HS-27A (cell line): ENCODE measurements at regions not wholly inside any gene's neighbourhood (a gene's known extent, or its start where the extent isn't known, plus 50 kb on each side); places are given as distances from the start of the nearest gene placed in this dataset.

ENCODE experiments used
- DNase-seq: peaks from one replicate; pipeline ENCODE4 v3.0.0-alpha.2; 2012; ENCODE audit warnings: low read depth, missing footprints

DNA sequence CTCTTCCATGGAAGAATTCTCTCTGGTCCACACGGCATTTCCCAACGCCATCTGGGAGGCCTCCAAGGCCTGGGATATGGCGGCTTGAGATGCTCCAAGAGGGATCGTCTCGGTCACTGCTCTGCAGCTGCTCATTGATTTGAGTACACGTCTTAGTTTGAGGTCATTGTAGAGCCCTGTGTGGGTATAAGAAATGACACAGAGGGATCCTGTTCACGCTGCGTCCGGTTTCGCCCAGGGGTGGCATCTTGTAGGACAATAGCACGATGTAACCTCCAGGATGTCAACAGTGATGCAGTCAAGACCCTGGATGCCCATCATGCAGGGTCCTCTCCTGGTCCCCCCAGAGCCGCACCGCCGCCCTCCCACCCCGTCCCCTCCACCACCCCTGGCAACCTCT is 564.6 kb downstream of the BRD1 start:
- no peak for DNase-seq

DNA sequence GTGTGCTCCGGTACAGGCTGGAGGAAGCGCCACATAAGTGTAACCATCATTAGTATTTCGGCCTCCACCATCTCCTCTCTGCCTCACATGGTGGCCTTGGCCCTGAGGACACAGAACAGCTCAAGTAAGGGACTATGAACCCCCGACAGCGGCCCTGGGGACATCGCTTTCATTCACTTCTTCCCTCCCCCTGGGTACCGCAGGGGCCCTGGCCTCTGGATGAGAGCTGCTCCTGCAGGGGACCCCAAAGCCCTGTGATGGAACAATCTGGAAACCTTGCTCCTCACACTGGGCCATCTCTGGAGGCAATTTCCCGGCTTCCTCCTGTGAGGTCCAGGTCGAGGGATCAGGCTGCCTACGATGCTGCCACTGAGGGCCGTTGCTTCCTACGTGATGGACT is 565.5 kb downstream of the BRD1 start:
- DNase-seq, result no peak

DNA sequence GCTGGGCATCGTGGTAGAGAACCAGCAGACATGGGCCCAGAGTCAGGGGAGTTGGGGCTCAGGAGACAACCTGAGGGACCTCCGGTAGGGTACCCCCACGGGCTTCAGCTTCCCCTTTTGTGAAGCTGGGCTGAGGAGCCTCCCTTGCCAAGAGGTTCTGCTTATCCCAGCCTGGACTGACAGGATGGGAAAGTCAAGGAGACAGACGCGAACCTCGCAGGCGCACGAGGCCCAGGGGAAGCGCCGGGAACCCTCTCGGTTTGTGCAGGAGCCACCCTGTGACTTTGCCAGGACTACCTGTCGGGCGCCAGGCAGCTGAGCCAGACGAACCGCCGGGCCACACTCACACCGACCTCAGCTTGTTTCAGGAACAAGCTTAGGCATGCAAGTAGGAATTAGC is 566.1 kb downstream of the BRD1 start:
- DNase-seq, result no peak

DNA sequence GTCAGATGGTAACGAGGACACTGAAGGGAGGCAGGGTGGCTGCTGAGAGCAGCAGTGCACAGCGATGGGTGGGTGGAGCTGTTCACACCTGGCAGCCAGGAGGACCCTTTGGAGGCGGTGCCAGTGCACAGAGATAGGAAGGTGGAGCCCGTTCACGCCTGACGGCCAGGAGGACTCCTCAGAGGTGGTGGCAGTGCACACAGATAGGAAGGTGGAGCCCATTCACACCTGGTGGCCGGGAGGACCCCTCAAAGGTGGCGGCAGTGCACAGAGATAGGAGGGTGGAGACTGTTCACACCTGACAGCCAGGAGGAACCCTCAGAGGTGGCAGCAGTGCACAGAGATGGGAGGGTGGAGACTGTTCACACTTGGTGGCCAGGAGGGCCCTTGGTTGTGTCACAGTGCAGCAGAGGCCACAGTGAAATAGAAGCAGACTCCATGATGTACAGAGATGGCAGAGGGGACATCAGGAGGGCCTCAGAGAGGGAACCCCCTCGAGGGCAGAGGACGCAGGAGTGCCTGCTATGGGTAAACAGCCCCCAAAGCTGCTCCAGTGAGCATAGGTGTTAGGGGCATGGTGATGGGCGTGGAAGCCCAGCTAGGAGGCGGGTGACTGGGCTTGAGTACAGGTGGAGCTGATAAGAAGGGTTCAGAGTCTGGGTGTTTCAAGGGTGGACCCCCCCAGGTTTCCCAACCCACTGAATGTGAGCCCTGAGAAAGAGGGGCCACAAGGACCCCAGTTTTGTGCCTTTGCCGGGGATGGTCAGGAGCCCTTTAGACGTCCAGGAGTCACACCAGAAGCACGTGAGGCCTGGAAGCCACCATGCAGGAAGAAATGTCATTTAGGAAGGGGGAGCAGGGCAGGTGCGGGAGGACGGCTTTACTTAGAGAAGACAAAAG is 566.7 kb downstream of the BRD1 start:
- DNase-seq, result no peak

DNA sequence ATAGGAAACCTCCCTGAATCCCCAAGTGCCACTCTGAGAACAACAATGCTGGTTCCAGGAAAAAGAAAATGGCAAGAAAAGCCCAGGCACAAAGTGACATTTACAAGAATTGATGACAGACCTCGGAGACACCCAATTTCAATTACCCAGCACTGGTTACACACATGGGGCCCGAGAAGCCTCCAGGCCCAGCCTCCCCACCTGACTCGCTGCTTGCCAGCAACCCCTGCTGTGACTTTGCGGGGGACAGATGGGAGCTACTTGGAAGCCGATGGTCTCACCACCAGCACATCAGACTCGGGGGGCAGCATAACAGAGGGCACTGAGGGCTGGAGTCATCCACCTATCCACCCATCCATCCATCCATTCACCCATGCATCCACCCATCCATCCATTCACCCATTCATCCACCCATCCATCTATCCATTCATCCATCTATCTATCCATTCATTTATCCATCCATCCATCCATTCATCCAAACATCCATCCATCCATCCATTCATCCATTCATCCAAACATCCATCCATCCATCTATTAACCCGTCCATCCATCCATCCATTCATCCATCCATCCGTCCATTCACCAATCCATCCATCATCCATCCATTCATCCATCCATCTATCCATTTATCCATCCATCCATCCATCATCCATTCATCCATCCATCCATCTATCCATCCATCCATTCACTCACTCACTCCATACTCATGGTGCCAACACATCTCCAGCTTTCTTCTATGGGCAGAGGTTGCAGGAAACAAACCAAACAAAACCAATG is 567.6 kb downstream of the BRD1 start:
- DNase-seq, result no peak

DNA sequence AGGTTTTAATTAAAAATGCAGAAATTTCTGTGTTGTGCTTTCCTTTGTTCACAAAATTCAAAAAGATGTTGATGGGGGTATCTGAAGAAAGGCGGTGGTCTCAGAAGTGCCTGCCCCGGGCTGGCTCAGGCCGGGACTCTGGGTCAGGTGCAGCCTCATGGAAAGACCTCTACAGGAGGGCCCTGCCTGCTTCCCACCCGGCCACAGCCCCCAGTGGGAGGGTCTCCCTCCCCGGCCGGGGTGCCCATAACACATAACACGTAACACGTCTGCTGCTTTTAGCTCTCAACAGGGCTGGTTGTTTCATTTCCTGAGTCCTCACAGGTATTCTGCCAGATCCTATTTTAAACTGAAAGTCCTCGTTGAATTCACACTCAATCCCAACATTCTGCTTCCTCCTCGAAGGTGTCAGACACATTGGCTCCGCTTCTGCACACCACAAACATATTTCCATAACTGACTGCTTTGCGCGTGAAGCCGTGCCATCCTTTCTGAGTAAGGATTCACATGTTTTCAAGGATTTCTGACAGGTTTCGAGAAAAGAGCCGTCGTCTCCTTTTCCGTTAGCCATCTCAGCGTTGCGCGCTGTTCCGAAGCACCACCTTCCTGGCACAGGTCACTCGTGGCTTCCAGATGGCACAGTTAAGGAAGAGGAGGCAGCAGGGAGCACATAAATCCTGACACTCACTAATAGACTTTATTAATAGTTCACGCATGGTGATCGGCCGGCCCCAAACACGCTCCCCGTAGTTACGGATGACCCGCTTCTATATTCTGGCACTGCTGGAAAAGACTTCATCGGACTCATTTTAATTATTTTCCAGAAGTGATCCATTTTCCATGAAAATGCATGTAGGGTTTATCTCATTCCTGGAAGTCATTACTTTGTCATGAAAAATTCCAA is 569.3 kb downstream of the BRD1 start:
- DNase-seq, result no peak

DNA sequence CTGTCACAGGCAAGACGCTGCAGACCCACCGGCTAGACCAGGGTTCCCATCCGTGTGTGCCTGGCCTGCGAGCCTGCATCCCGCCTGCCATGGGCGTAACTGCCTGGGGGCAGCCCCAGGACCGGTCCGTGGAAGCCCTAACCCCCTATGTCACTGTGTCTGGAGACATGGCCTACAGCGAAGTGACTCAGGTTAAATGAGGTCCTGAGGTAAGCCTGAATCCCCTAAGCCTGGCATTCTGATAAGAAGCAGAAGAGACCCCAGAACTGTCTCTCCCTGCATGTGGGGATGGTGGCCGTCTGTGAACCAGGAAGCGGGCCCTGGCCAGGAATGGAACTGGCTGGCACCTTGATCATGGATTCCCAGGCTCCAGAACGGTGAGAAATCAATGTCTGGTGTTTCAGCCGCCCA is 570.1 kb downstream of the BRD1 start:
- DNase-seq, result no peak

DNA sequence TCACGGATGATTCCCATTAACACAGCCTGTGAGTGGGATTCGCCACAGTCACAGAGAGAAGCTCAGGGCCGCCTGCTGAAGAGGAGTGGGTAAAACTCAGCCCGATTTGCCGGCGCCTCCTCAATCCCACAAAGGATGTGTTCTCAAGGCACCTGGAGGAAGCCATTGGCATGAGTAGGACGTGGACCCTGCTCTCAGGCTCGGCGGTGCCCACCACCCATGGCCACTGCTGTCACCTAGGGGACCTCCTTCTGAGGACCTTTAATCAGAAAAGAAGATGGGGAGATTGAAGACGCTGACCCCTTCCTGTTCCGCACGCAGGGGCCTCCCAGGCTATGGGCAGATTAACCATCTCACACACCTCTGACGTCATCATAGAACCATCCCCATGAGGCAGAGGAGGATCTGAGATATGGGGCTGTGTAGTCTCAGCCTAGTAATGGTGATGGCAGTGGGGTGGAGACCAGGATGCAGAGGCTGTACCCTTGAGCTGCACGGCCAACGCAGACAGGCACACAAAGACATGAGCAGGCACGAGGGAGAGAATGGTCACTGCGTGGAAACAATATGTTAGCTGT is 571.8 kb downstream of the BRD1 start:
- DNase-seq, result no peak

DNA sequence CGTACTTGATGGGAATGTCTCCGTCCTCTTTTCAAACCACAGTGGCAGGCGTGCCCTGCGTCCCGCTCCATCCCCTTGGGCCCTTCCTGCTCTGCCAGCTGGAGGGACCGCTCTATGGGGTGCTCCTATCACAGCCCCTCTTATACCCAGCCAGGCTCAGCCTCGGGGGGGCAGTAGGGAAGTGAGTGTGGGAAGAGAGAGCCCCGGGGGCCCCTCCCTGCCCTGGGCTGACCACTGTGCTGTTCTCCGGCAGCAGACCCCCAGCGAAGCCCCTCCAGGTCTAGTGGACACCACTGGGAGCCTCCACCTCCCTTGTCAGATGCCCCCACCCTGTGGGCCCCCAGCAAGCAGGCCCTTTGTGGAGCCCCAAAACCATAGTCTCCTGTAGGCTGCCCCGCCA is 572.5 kb downstream of the BRD1 start:
- no peak for DNase-seq

DNA sequence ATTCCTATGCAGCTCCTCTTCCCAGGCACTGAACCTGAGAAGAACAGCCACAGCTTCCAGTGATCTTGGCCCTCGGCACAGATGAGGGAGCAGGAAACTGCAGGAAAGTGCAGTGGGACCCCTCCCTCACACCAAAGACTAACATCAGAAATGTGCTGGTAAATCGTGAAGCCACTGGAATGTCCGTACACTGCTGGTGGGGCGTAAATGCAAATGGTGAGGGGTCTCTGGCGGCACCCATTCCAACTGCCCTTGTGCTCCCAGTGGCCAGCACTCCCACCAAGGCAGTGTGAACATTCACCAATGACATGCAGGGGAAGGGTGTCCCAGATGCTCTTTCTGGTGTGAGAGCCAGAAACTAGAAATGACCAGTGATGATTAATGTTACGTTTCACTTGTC is 574.0 kb downstream of the BRD1 start:
- no peak for DNase-seq

DNA sequence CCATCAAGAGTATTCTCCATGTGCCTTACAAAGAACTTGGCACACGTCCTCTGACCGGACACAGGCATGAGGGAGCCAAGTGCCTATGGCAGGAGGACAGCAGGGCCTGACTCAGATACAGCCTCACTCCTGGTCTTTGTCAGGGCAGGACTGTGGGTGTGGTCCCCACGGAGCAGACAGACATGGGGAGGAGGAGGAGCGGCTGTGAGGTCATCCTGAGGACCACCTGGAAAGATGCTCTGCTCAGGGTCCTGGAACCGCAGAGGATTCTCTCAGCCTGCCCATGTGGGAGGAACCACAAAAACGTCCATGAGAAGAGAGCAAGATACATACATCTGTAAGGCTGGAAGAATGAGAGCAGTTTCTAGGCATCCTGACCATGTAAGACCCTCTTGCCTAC is 576.3 kb downstream of the BRD1 start:
- DNase-seq, result no peak

DNA sequence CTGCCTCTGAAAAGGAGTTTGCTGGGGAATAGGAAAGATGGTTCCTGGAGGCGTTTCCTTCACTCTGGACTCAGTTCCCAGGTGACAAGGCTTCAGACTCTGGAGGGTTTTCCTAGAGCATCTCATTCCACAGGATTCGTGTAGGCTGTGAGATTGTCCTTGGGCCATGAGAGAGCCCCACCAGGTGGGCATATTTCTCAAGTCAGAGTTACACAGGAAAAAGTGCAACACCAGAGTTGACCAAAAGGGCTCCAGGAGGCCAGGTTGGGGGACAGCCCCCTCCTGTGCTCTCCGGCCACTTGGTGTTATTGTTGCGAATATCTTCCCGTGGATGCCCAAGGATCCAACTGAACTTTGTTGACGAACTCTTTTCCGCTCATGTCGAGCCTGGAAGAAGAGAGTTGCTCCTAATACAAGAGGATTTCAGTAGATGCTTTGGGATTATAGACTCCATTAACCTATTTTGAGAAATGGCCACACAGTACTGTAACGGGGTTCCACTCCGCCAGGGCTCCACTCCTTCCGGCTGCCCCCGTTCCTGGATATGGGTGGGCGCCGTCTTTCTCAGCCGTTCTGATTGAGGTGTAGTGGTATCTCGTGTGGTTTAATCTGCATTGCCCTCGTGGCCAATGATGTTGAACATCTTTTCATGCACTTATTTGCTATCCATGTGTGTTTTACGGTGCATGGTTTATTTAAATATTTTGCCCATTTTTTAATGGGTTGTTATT is 580.3 kb downstream of the BRD1 start:
- DNase-seq, result no peak

DNA sequence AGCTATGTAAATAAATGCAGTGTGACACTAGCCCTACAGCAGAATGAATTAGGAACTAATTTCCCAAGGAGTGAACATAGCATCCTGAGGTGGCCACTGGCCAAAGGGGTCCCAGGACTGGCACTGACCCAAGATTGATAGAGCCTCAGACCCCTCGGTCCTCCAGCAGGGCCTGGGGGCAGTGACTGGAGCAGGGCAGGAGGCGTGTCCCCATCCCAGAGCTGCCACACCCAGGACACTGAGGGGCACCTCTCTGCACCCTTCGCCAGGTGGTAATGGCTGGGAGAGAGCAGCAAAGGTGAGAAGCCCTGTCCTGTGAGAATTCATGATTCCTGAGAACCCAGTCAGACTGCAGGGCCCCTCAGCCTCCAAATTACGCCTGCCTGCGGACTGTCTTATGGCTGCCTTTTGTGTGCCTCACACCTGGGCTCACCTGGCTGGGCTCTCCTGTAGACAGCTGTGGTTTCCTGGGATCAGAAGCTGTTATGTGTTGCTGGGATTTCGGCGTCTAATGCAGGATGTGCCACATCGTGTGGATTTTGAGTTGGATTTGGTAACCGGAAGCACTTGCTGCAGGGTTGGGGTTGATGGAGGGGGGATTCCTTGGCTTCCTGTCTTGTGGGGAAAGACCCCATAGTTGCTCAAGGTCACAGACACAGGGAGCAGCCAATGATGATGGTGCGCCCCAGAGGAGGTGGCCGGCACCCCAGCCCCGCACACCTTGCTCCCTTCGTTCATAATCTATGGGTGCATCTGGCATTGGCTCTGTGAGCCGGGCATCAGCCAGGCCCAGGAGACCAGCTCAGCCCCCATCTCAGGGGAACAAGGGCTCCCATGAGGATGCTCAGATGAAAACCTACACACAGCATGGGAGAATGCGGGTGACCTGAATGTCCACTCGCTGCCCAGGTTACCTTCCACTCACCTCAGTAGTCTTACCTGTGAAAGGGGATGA is 582.9 kb downstream of the BRD1 start:
- DNase-seq, result no peak

DNA sequence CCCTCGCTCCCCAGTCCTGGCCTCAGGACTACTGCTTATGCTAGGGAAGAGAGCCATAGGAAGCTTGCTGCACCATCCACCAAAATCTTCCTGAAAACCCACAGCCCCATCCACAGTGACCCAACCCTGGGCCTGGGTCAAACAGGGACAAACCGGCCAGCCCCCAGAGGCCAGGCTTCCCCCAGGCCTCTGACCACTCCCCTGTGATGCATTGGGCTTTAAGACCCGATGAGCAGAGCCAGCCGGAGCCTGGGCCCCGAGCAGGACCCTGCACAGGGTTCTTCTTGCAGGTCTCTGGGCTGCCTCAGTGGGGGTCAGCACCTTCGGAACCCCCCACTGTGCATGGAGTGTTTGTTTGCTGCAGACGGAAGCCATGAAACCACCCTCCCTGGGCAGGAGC is 583.7 kb downstream of the BRD1 start:
- no peak for DNase-seq

DNA sequence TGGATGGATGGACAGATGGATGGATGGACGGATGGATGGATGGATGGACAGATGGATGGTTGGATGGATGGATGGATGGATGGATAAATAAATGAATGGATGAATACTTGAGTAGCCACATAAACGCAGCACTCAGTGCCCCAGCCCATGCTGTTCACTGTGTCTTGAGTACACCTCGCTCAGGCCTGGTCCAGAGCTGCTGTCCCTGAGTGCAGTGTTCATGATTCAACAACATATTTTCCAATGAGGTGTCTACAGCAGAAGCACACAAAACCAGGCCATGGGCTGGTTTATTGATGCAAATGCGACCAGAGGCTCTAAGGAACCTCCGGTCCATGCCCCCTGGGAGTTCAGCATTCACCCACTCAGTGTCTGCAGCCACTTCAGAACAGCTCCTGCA is 584.3 kb downstream of the BRD1 start:
- no peak for DNase-seq

DNA sequence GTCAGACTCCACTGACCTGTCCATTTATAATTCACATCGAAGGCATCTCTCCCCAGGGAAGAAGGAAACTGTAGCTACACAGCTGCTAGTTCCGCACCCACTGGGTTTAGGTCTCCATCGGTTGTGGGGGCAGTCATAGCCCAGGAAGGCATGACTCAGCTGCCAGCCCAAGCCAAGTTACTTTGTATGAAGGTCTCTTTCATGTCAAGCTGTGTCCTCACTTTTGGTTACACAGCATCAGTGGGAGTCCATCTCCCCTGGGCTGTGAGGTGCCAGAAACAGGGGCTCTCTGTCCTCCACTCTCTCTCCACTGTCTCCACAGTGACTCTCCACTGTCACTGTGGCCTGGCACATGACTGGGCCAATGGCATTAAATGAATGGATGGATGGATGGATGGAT is 585.2 kb downstream of the BRD1 start:
- no peak for DNase-seq

DNA sequence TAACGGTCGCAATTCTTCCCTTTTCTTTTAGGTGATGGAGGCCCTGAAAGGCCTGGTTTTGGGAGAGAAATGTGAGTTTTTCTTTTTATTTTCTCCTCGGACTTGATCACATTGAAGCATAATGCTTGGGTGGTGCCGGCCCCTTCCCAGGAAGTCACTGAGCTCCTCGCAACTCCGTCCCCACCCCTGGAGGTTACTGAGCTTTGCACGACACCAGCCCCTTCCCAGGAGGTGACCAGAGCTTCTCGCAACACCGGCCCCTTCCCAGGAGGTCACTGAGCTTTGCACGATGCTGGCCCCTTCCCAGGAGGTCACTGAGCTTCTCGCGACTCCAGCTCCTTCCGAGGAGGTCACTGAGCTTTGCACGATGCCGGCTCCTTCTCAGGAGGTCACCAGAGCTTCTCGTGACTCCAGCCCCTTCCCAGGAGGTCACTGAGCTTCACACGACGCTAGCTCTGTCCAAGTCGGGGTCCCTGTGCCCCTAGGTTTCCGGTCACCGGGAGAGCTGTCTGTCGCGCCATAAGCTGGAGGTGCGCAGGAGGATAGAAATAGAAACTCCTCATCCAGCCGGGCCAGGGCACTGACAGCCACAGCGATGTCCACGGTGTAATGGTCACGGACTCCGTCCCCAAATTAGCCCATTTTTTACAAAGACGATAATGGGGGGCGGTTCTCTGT is 586.4 kb downstream of the BRD1 start:
- no peak for DNase-seq

DNA sequence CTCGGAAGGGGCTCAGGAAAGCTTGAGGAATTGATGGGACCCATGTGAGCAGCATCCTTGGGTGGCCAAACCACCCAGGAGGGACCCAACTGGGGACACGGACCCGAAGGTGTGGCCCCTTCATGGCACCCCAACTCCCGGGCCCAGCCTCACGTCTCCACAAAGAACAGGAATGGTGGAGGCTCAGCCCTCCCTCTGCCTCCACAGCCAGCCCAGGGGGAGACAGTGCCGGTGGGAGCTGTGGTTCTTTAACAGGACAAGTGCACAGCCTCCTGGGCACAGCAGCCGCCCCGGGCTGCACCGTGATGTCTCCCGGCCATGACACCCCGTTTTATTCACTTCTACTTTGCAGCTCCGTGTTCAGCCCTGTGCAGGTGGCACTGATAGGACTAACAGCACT is 587.2 kb downstream of the BRD1 start:
- no peak for DNase-seq

DNA sequence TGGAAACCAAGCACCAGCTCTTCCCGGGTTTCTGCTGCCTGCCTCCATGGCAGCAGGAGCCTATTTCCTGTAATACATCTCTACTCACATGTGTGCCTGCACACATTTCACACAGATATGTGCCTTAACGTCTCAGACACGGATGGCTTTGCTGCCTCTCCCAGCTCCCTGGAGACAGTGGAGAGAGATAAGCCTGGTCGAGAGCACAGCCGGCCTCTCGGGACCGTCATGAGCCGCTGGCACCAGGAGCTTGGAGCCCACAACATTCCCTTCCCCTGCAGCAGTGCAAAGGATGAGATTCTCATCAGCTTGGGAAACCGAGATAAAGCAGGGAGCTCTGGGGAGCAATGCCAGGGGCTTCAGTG is 587.7 kb downstream of the BRD1 start:
- DNase-seq, result no peak
